Skeletal muscle tissue (tissue), 3 donors: ENCODE measurements at regions not wholly inside any gene's neighbourhood (a gene's known extent, or its start where the extent isn't known, plus 50 kb on each side); places are given as distances from the start of the nearest gene placed in this dataset.

Experiments used
- H3K27ac ChIP-seq: one replicate; pipeline ENCODE4 v1.7.0; 2013; ENCODE audit warnings: mild to moderate bottlenecking, low read depth, low read length, inconsistent platforms
- H3K27me3 ChIP-seq, 3 donors: one replicate each; pipeline ENCODE4 v1.7.0; 2013; ENCODE audit warnings: low read length in 3 of 3; ENCODE audit not compliant: control insufficient read depth in 3 of 3, insufficient read depth in 3 of 3
- H3K36me3 ChIP-seq, 3 donors: one replicate each; pipeline ENCODE4 v1.7.0; 2013; ENCODE audit warnings: low read length in 3 of 3; ENCODE audit not compliant: control insufficient read depth in 3 of 3, insufficient read depth in 3 of 3
- H3K4me1 ChIP-seq, 3 donors: one replicate each; pipeline ENCODE4 v1.7.0; 2013; ENCODE audit warnings: low read length in 3 of 3, mild to moderate bottlenecking in 3 of 3; ENCODE audit not compliant: control insufficient read depth in 3 of 3, insufficient read depth in 3 of 3
- H3K4me3 ChIP-seq, 3 donors: one replicate each; pipeline ENCODE4 v1.7.0; 2013; ENCODE audit warnings: low read length in 3 of 3
- H3K9ac ChIP-seq, 3 donors: one replicate each; pipeline ENCODE4 v1.7.0; 2013; ENCODE audit warnings: low read length in 3 of 3, mild to moderate bottlenecking in 3 of 3, moderate library complexity in 2 of 3, low read depth in 1 of 3
- H3K9me3 ChIP-seq, 3 donors: one replicate each; pipeline ENCODE4 v1.7.0; 2013; ENCODE audit warnings: low read length in 3 of 3; ENCODE audit not compliant: control insufficient read depth in 3 of 3
- donor health status: Osteomylitis.

DNA sequence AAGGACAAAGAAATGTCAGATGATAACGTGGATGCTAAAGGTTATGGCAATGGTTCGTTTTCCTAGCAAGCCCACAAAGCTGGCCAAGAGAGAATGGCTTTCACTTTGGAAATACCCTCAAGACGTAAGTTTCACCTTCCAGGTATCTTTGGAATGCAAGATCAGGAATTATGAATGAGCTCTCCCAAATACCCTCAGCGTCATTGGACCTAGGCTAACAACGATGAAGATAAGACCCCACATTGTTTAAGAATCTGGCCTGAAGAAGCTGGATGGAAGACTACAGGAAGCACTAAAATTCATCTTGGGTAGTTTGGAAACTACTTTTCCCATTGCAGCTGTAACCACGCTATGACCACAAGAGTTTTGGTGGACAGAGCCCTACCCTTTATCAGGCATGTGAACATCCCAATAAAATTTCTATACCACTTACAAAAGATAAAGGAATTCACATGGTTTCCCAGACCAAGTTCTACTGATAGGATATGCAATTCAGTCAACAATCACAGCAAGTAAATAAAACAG is 111.9 kb downstream of the KDR start:
- Histone ChIP-seq H3K36me3 (no peaks in the 10 kb centered on the region), H3K9me3 (peaks cover 0 to 3% (median 0%) of the 10 kb centered on the region in 3 donors), H3K9ac (no peak overlapping the region), H3K4me1 (no peaks in the 10 kb centered on the region), H3K27me3 (no peaks in the 10 kb centered on the region), H3K27ac (no peak overlapping the region), H3K4me3 (no peak overlapping the region)

DNA sequence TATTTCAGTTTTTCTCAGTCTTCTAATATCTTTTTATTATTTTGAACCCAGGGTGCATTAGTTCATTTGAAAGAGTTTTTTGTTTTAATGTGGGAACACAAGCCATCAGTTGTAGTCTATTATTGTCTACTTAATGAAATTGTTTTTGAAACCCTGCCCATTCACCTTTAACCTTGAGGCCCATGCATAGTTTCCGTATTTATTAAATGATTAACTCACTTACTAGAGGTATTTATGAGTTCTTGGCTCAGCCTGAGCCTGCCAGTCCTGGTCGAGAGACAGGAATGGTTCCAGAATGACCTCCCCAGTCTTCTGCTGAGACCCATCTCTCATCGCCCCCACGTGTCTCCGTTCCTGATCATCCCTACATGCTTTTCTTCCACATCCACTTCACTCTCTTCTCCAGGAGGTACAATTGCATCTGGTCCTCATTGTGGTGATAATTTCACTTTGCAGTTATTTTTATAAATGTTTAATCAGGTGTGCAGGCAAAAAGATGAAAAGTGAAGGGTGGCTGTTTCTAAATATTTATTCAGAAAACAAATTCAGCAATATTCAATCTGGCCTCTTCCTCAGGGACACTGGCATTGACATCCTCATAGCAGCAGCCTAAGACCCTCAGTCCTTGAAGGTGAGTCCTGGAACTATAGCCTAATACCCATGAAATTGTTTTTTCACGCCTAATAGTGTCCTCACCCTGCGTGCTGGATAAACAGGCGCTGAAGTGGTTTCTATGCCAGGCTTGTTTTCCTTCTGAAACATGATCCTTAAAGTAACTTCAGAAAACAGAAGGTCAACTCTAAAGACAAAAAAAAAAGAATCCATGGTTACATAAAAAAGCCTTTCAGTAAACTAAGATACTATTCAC is 112.8 kb downstream of the KDR start:
- Histone ChIP-seq H3K4me3 (no peak overlapping the region), H3K9ac (no peak overlapping the region), H3K36me3 (no peaks in the 10 kb centered on the region), H3K27me3 (no peaks in the 10 kb centered on the region), H3K9me3 (peaks cover 0 to 3% (median 0%) of the 10 kb centered on the region in 3 donors), H3K27ac (no peak overlapping the region), H3K4me1 (no peaks in the 10 kb centered on the region)

DNA sequence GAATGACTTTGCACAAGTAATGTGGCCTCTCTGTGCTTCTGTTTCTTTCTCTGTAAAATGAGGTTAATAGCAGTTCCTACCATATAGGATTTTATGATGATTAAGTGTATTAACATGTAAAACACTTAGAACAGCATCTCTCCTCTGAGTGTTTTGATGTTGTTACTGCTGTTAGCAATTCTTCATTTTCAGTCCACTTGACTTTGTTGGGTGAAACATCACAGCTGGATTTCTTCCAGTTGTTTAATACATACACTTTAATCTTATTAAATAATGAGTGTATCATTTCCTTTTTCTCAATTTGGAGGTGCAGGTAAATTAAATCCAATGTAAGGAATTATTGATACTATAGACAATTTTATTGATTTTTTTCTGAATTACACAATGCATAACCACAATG is 113.6 kb downstream of the KDR start:
- Histone ChIP-seq H3K4me3 (no peak overlapping the region), H3K27me3 (no peaks in the 10 kb centered on the region), H3K36me3 (no peaks in the 10 kb centered on the region), H3K9me3 (peaks cover 0 to 3% (median 0%) of the 10 kb centered on the region in 3 donors), H3K9ac (no peak overlapping the region), H3K4me1 (no peaks in the 10 kb centered on the region), H3K27ac (no peak overlapping the region)

DNA sequence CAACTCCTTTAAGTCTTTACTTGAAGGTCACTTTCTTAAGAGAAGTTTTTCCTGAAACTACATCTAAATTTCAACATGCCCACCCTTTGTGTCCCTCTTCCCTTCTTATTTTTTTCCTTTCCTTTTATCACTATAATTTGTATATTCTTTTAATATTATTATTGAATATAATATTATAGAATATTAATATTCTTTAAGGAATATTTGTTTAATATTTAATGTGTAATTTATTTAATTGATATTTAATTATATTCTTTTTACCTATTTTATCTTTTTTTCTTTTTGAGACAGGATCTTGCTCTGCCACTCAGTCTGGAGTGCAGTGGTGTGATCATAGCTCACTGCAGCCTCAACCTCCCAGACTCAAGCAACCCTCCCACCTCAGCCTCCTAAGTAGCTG is 114.8 kb downstream of the KDR start:
- H3K9ac ChIP-seq = no peak overlapping the region
- no peak overlapping the region for H3K27ac ChIP-seq
- no peaks in the 10 kb centered on the region for H3K4me1 ChIP-seq
- peaks cover 0 to 3% (median 0%) of the 10 kb centered on the region in 3 donors for H3K9me3 ChIP-seq
- no peaks in the 10 kb centered on the region for H3K27me3 ChIP-seq
- H3K36me3 ChIP-seq = no peaks in the 10 kb centered on the region
- H3K4me3 ChIP-seq = no peak overlapping the region

DNA sequence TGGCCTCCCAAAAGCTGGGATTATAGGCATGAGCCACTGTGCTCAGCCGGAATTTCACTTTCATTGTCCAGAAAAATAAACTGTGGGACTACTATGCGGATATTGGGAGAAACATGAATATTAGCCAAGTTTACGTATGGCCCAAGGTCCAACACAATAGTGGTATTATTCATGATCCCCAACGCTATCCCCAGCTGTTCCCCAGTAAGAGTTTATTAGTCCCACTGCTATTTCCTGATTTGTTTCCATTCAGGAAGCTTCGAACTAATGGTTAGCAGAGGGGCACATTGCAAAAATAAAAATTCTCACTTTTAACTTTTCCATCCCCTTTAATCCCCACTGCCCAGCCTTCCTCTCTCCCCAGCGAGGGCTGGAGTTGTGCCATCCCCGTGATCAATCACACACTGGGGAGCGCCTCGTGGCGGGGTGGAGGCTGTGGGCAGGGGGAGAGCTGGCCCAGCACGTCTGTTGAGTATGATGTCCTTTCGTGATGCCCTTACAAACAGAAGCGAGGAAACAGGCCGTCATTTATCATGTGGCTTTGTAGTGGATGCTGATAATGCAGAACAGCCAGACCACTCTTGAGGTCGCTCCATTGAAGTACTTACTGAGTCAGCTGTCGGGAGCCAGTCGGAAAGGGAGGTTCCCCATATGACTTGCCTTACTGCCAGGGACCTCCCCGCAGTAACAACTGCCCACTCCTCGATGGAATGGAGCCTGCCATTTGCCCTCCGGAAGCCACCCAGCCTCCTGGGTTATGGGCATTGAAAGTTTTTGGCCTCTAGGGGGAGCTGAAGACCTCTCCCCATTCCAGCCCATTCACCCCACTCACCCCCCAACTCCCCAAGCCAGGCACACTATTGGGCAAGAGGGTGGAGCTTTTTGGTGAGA is 117.0 kb downstream of the KDR start:
- H3K9ac ChIP-seq = no peak overlapping the region
- no peaks in the 10 kb centered on the region for H3K27me3 ChIP-seq
- H3K9me3 ChIP-seq = peaks cover 0 to 3% (median 0%) of the 10 kb centered on the region in 3 donors
- peaks cover 0 to 6% (median 3%) of the 10 kb centered on the region in 3 donors for H3K4me1 ChIP-seq
- no peaks in the 10 kb centered on the region for H3K36me3 ChIP-seq
- no peak overlapping the region for H3K27ac ChIP-seq
- no peak overlapping the region for H3K4me3 ChIP-seq

DNA sequence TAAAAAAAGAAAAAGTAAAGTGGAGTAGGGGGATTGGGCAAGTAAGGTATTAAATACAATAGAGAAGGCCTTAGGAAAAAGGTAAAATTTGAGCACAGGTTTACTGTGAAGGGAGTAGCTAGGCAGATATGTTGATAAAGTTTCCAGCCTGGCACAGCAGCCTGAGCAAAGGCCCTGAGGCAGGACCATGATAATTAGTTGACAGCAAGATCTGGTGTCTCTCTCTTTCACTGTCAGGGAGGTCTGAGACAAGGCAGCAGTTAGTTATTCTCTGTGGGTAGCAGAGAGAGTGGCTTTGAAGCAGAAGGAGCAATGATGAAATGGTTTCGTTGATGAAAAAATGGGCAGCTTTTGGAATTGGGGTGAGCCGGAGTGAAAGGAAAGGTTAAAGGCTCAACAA is 119.5 kb downstream of the KDR start:
- H3K4me1 ChIP-seq = peaks cover 0 to 6% (median 3%) of the 10 kb centered on the region in 3 donors
- H3K36me3 ChIP-seq = no peaks in the 10 kb centered on the region
- H3K4me3 ChIP-seq = no peak overlapping the region
- no peak overlapping the region for H3K9ac ChIP-seq
- no peaks in the 10 kb centered on the region for H3K27me3 ChIP-seq
- peaks cover 0 to 3% (median 0%) of the 10 kb centered on the region in 3 donors for H3K9me3 ChIP-seq
- no peak overlapping the region for H3K27ac ChIP-seq

DNA sequence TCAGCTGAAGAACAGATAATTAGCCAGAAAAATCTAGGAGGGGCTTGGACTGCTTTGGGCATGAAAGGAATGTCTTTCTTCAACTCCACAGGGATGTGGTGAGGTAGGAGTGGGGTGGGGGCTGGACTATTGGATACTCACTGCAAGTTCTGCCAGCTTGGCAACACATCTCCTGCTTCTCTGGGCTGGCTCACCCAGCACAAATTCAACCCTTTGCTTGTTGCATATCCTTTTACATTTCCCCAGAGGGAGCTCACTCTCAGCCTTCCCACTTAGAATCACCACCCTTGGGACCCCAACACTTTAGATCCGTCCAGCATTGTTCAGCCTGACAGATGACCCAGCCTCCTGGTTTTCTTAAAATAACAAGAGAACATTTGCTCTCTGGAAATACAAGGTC is 120.6 kb downstream of the KDR start:
- H3K9ac ChIP-seq = no peak overlapping the region
- H3K27me3 ChIP-seq = no peaks in the 10 kb centered on the region
- H3K9me3 ChIP-seq = no peaks in the 10 kb centered on the region
- H3K4me1 ChIP-seq = peaks cover 0 to 6% (median 3%) of the 10 kb centered on the region in 3 donors
- H3K4me3 ChIP-seq = no peak overlapping the region
- H3K27ac ChIP-seq = no peak overlapping the region
- H3K36me3 ChIP-seq = no peaks in the 10 kb centered on the region

DNA sequence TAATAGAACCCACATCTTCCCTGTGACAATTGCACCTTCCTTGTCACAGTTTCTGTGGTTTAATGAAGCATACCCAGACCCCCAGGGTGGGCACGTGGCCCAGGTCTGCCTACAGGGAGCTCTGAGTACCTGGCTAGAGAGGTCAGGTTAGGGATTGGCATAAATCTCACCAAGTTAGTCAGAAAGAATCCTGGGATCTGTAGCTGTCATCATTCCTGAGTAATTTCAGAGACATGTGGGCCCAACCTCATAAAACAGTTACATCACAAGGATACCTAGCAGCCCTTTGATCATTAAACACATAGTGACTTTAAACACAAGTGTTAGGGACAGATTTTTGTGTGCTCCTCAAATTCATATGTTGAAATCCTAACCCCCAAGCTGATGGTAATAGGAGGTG is 123.0 kb downstream of the KDR start:
- no peak overlapping the region for H3K9ac ChIP-seq
- H3K27ac ChIP-seq = no peak overlapping the region
- no peak overlapping the region for H3K4me3 ChIP-seq
- no peaks in the 10 kb centered on the region for H3K27me3 ChIP-seq
- peaks cover 0 to 6% (median 3%) of the 10 kb centered on the region in 3 donors for H3K4me1 ChIP-seq
- H3K36me3 ChIP-seq = no peaks in the 10 kb centered on the region
- H3K9me3 ChIP-seq = peaks cover 0 to 2% (median 0%) of the 10 kb centered on the region in 3 donors

DNA sequence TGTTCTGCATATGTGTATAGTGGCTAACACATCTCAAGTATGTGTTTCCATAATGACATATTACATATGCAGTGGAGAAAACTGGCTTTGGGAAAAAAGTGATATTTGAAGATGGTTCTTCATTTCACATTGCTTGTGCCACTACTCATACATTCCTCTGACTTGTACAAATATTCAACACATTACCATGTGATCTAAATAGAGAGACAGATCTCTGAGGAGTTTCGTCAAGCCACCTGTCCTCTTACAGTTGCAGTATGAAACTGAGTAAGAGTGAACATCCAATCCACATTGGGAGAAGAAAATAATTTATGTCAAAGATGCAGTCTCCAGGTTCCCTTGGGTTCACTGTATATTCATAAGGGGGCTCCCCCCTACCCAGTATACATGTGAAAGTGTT is 123.9 kb downstream of the KDR start:
- Histone ChIP-seq H3K9ac (no peak overlapping the region), H3K27ac (no peak overlapping the region), H3K36me3 (no peaks in the 10 kb centered on the region), H3K9me3 (peaks cover 0 to 2% (median 0%) of the 10 kb centered on the region in 3 donors), H3K4me3 (no peak overlapping the region), H3K4me1 (peaks cover 0 to 6% (median 3%) of the 10 kb centered on the region in 3 donors), H3K27me3 (no peaks in the 10 kb centered on the region)
